GM12872 (cell line): ENCODE measurements at regions not wholly inside any gene's neighbourhood (a gene's known extent, or its start where the extent isn't known, plus 50 kb on each side); places are given as distances from the start of the nearest gene placed in this dataset.

Source experiments
- CTCF ChIP-seq: IDR thresholded peaks from 3 replicates; pipeline ENCODE4 v1.5.1; 2011; ENCODE audit warnings: low read depth, mild to moderate bottlenecking, low read length, moderate library complexity; ENCODE audit not compliant: insufficient read depth

GRCh38 chr18:55054021-55054990, 95.0 kb upstream of the CCDC68 start:
- no peak for TF ChIP-seq CTCF

GRCh38 chr18:55048892-55049291, 89.6 kb upstream of the CCDC68 start:
- no peak for TF ChIP-seq CTCF

- TF ChIP-seq CTCF = no peak
Observed at GRCh38 chr18:55047546-55047945, 88.3 kb upstream of the CCDC68 start.

GRCh38 chr18:55041366-55041765, 82.1 kb upstream of the CCDC68 start:
- no peak for TF ChIP-seq CTCF

GRCh38 chr18:55038162-55038561, 78.9 kb upstream of the CCDC68 start:
- no peak for TF ChIP-seq CTCF

- TF ChIP-seq CTCF = no peak
Observed at GRCh38 chr18:55034742-55035141, 75.5 kb upstream of the CCDC68 start.

GRCh38 chr18:55031979-55032378, 72.7 kb upstream of the CCDC68 start:
- TF ChIP-seq CTCF = no peak
